ENCODE measurements at regions not wholly inside any gene's neighbourhood (a gene's known extent, or its start where the extent isn't known, plus 50 kb on each side); places are given as distances from the start of the nearest gene placed in this dataset.

- no peak overlapping the region for H4K5ac ChIP-seq (ENCODE audit: low read depth, low read length)
- intact Hi-C loops (cut with micrococcal nuclease): no loop called here
- in situ Hi-C loops (cut with MboI; ENCODE audit: low sequenced_read_pairs): no loop called here
- no peak overlapping the region for H2BK20ac ChIP-seq (ENCODE audit: low read depth, low read length)
- no peak overlapping the region for H4K91ac ChIP-seq (ENCODE audit: insufficient read depth, low read depth, low read length)
- no peaks in the 10 kb centered on the region for H3K79me1 ChIP-seq (ENCODE audit: low read depth in 1 of 2, low read length in 2 of 2)
- no peak overlapping the region for H3K14ac ChIP-seq (replicated peaks; ENCODE audit: low read depth, low read length)
- no peak overlapping the region for H3K27ac ChIP-seq (ENCODE audit: insufficient read depth, low read length)
- no peak overlapping the region for H2BK15ac ChIP-seq (ENCODE audit: low read depth, low read length)
- no peaks in the 10 kb centered on the region for H3K9me3 ChIP-seq (ENCODE audit: control insufficient read depth, insufficient read depth, low read length)
- H3K56ac ChIP-seq (ENCODE audit: extremely low read depth, insufficient read depth, low read length): no peak overlapping the region
- H2BK120ac ChIP-seq (ENCODE audit: low read depth, low read length): no peak overlapping the region
- POLR2A ChIA-PET (ENCODE audit: unreplicated experiment): no interaction called here
- CTCF ChIA-PET: no interaction called here
- no peak overlapping the region for H2AK5ac ChIP-seq (ENCODE audit: low read depth, low read length)
- H3K9ac ChIP-seq (ENCODE audit: low read depth, low read length): no peak overlapping the region
- H3K4ac ChIP-seq (ENCODE audit: low read depth, low read length): no peak overlapping the region
- H3K4me2 ChIP-seq (ENCODE audit: low read depth, low read length): no peak overlapping the region
- DNase-seq (no peak), ATAC-seq (ENCODE audit: low read depth) (no peak)
- H3K9me1 ChIP-seq (ENCODE audit: insufficient read depth, low read length): no peaks in the 10 kb centered on the region
- H2AK9ac ChIP-seq (replicated peaks; ENCODE audit: low read depth, low read length, poor library complexity): no peak overlapping the region
- TF ChIP-seq CEBPB (IDR thresholded peaks at IDR 0.05; ENCODE audit: low read depth, low read length) (no peak), ELK1 (IDR thresholded peaks at IDR 0.05; ENCODE audit: borderline replicate concordance, low read depth, low read length) (no peak), CTCF (conservative IDR thresholded peaks at IDR 0.05; ENCODE audit: low read depth, low read length) (no peak), RCOR1 (IDR thresholded peaks at IDR 0.05; ENCODE audit: insufficient replicate concordance, low read length) (no peak), SMC3 (IDR thresholded peaks at IDR 0.05; ENCODE audit: low read depth, low read length) (no peak), RAD21 (IDR thresholded peaks at IDR 0.05; ENCODE audit: low read length) (no peak), MAFK (IDR thresholded peaks at IDR 0.05; ENCODE audit: low read depth, low read length) (no peak), CHD1 (IDR thresholded peaks at IDR 0.05; ENCODE audit: low read depth, low read length) (no peak), MAZ (IDR thresholded peaks at IDR 0.05; ENCODE audit: borderline replicate concordance, low read depth, low read length) (no peak)
- BruUV-seq (replicated peaks): no TSS peak
- no peak overlapping the region for H2AFZ ChIP-seq (replicated peaks; ENCODE audit: low read length, poor library complexity)
- no peaks in the 10 kb centered on the region for H3K36me3 ChIP-seq (ENCODE audit: control insufficient read depth, insufficient read depth, low read length)
- dilution Hi-C loops (cut with HindIII; ENCODE audit: low sequenced_read_pairs, unreplicated experiment): no loop called here
- no peak overlapping the region for H4K8ac ChIP-seq (ENCODE audit: low read depth in 2 of 2, low read length in 2 of 2)
- H3K18ac ChIP-seq (ENCODE audit: low read depth, low read length): no peak overlapping the region
- H3K4me1 ChIP-seq (ENCODE audit: control insufficient read depth, insufficient read depth, low read length): no peaks in the 10 kb centered on the region
- H3K27me3 ChIP-seq (ENCODE audit: control insufficient read depth, insufficient read depth, low read length): no peaks in the 10 kb centered on the region
- no peaks in the 10 kb centered on the region for H4K20me1 ChIP-seq (ENCODE audit: insufficient read depth, low read length)
- no peak overlapping the region for H3K4me3 ChIP-seq (ENCODE audit: insufficient read depth, low read depth, low read length)
- WGBS, 2 experiments (ENCODE audit: extremely low coverage in 2 of 2, insufficient read length in 1 of 2): 71% methylated on average over 1 of the region's 3 CpGs; no CpG with 5 or more reads in 1 of the 2 experiments
- no peak overlapping the region for H3K23ac ChIP-seq (ENCODE audit: low read depth, low read length)
- H2BK5ac ChIP-seq (ENCODE audit: low read depth, low read length, poor library complexity, severe bottlenecking): no peak overlapping the region
These were observed 267.5 kb downstream of the CALCRL start for GRCh38 chr2:187180529-187180928.
